ENCODE measurements at regions not wholly inside any gene's neighbourhood (a gene's known extent, or its start where the extent isn't known, plus 50 kb on each side); places are given as distances from the start of the nearest gene placed in this dataset.

Small RNAs in the stretch of these regions (microRNA-seq; reads per million reads assigned to microRNA genes)
- 1.9 to 4.1 reads per million in 2 donors for gene MIR205
